HCT116 (cell line): ENCODE measurements at regions not wholly inside any gene's neighbourhood (a gene's known extent, or its start where the extent isn't known, plus 50 kb on each side); places are given as distances from the start of the nearest gene placed in this dataset.

Experiments used
- ATAC-seq: fragments of 200-7000 bp; cut with Tn5 transposase; 2 replicates; pipeline ENCODE4 v1.9.1; 2020; ENCODE audit warnings: mild to moderate bottlenecking, moderate library complexity
- BruUV-seq: library from RNA; stranded (reverse); fragments of 400-500 nt; replicated peaks from 2 replicates; lab custom pipeline; 2021; lab: Mats Ljungman, UMichigan
- CTCF ChIA-PET: fragments of 300-600 bp; sonication (Branson Sonifier 250); formaldehyde crosslinking; loops from one replicate; lab custom pipeline; 2021; ENCODE audit warnings: antibody characterized with exemption; lab: Charles Lee
- POLR2A ChIA-PET: fragments of 300-600, 350-600 bp; sonication (Branson Sonifier 250); formaldehyde crosslinking; loops from one replicate; lab custom pipeline; 2021; ENCODE audit warnings: antibody characterized with exemption; lab: Charles Lee
- RAD21 ChIA-PET, 2 experiments: fragments of 300-600 bp; sonication (Branson Sonifier 250); formaldehyde crosslinking; loops; one replicate each; lab custom pipeline; 2023; ENCODE audit warnings: low total read pairs in 2 of 2; ENCODE audit not compliant: uncharacterized antibody in 2 of 2, unreplicated experiment in 2 of 2, low non-redundant PET in 1 of 2; lab: Charles Lee
- DNase-seq: peaks from one replicate; pipeline ENCODE4 v3.0.0-alpha.2; 2010; ENCODE audit warnings: low read depth, low spot score
- H2AFZ ChIP-seq: fragments of 200-600 bp; shearing (Covaris generic), sonication (generic); 2 replicates; pipeline ENCODE4 v1.6.1; 2017; ENCODE audit warnings: low read depth, mixed run types, mixed read lengths, antibody characterized with exemption, low read length; ENCODE audit not compliant: poor library complexity, severe bottlenecking
- H3K27ac ChIP-seq: 2 replicates; pipeline ENCODE4 v1.5.1; 2012; ENCODE audit warnings: low read depth, low read length
- H3K27me3 ChIP-seq: fragments of 200-600 bp; sonication (generic); 2 replicates; pipeline ENCODE4 v1.6.1; 2016; ENCODE audit warnings: mixed run types, low read length, mixed read lengths; ENCODE audit not compliant: insufficient read depth
- H3K36me3 ChIP-seq, 2 experiments: fragments of 200-500 bp in 1 of 2; fragments of 200-600 bp in 1 of 2; sonication (Bioruptor generic) in 1 of 2; sonication (generic) in 1 of 2; 2 replicates each; pipeline versions ENCODE4 v1.5.1 to v1.6.1; 2014 to 2016; ENCODE audit warnings: low read length in 2 of 2, inconsistent platforms in 1 of 2, mixed read lengths in 1 of 2, mixed run types in 1 of 2; ENCODE audit not compliant: insufficient read depth in 2 of 2, control insufficient read depth in 1 of 2
- H3K4me1 ChIP-seq, 2 experiments: fragments of 200-600 bp in 1 of 2; sonication (generic) in 1 of 2; 2 replicates each; pipeline versions ENCODE4 v1.5.1 to v1.6.1; 2012 to 2017; ENCODE audit warnings: low read length in 2 of 2, inconsistent platforms in 1 of 2, mild to moderate bottlenecking in 1 of 2, mixed read lengths in 1 of 2, mixed run types in 1 of 2, moderate library complexity in 1 of 2; ENCODE audit not compliant: insufficient read depth in 2 of 2, control insufficient read depth in 1 of 2
- H3K4me2 ChIP-seq: fragments of 200-600 bp; sonication (generic); 2 replicates; pipeline ENCODE4 v1.6.1; 2017; ENCODE audit warnings: mixed run types, low read length, mixed read lengths
- H3K4me3 ChIP-seq, 2 experiments: fragments of 200-600 bp in 1 of 2; sonication (generic) in 1 of 2; replicated peaks in 1 of 2; 2 replicates each; pipeline ENCODE4 v1.5.1; 2011 to 2016; ENCODE audit warnings: low read length in 2 of 2, control low read depth in 1 of 2, low read depth in 1 of 2, mild to moderate bottlenecking in 1 of 2, mixed read lengths in 1 of 2, mixed run types in 1 of 2
- H3K79me2 ChIP-seq: fragments of 200-600 bp; sonication (generic); 2 replicates; pipeline ENCODE4 v1.6.1; 2017; ENCODE audit warnings: mild to moderate bottlenecking, mixed run types, low read length, moderate library complexity, mixed read lengths; ENCODE audit not compliant: insufficient read depth
- H3K9ac ChIP-seq: fragments of 200-600 bp; sonication (generic); 2 replicates; pipeline ENCODE4 v1.6.1; 2016; ENCODE audit warnings: low read length, mixed read lengths
- H3K9me2 ChIP-seq: fragments of 200-600 bp; sonication (generic), shearing (Covaris generic); 2 replicates; pipeline ENCODE4 v1.6.1; 2017; ENCODE audit warnings: mixed run types, mild to moderate bottlenecking, moderate library complexity; ENCODE audit not compliant: insufficient read depth
- H3K9me3 ChIP-seq, 2 experiments: fragments of 200-500 bp in 1 of 2; fragments of 200-600 bp in 1 of 2; sonication (Bioruptor generic) in 1 of 2; sonication (generic) in 1 of 2; 2 replicates each; pipeline ENCODE4 v1.6.1; 2014 to 2017; ENCODE audit warnings: low read length in 2 of 2, mixed read lengths in 2 of 2, inconsistent platforms in 1 of 2, low read depth in 1 of 2, mild to moderate bottlenecking in 1 of 2, mixed run types in 1 of 2, moderate library complexity in 1 of 2; ENCODE audit not compliant: control insufficient read depth in 1 of 2, insufficient read depth in 1 of 2
- H4K20me1 ChIP-seq: fragments of 200-600 bp; sonication (generic), shearing (Covaris generic); 2 replicates; pipeline ENCODE4 v1.6.1; 2017; ENCODE audit warnings: mixed run types, mild to moderate bottlenecking, moderate library complexity; ENCODE audit not compliant: insufficient read depth
- CBX3 ChIP-seq: IDR thresholded peaks from 2 replicates; pipeline ENCODE4 v1.6.1; 2012; ENCODE audit warnings: low read depth
- EGR1 ChIP-seq: IDR thresholded peaks from 2 replicates; pipeline ENCODE4 v1.6.1; 2012; ENCODE audit warnings: low read depth
- POLR2A ChIP-seq: IDR thresholded peaks from 2 replicates; pipeline ENCODE4 v1.7.0; 2011; ENCODE audit warnings: borderline replicate concordance; ENCODE audit not compliant: insufficient read depth, insufficient read length; ENCODE audit errors: extremely low read depth
- REST ChIP-seq: IDR thresholded peaks from 2 replicates; pipeline ENCODE4 v1.6.1; 2012; ENCODE audit warnings: low read depth
- ZNF274 ChIP-seq: fragments of 200-500 bp; sonication (Bioruptor generic); IDR thresholded peaks from 2 replicates; pipeline ENCODE4 v1.6.1; 2014; ENCODE audit warnings: mild to moderate bottlenecking, low read depth, low read length, inconsistent platforms
- intact Hi-C: fragments of 100-400 bp; cut with micrococcal nuclease; formaldehyde crosslinking; loops from 2 replicates; pipeline ENCODE4 v1.10.0; 2022
- TF ChIP-seq, protein P1 (sequence below): IDR thresholded peaks from 2 replicates; pipeline ENCODE4 v1.6.1; 2012

- H4K20me1 ChIP-seq, result no peaks in the 10 kb centered on the region
- TF ChIP-seq CBX3, result no peak
- TF ChIP-seq, protein P1, sequence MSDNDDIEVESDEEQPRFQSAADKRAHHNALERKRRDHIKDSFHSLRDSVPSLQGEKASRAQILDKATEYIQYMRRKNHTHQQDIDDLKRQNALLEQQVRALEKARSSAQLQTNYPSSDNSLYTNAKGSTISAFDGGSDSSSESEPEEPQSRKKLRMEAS, result no peak
- H3K27ac ChIP-seq, result no peak overlapping the region
- H3K36me3 ChIP-seq, result no peaks in the 10 kb centered on the region
- H3K9me2 ChIP-seq, result no peaks in the 10 kb centered on the region
- no peaks in the 10 kb centered on the region for H3K4me1 ChIP-seq
- ChIA-PET CTCF (no interaction called here), POLR2A (no interaction called here), RAD21 (no interaction called here)
- no peak overlapping the region for H3K4me2 ChIP-seq
- ATAC-seq, result no peak
- no peak for DNase-seq
- H3K4me3 ChIP-seq, result no peak overlapping the region
- no peaks in the 10 kb centered on the region for H3K27me3 ChIP-seq
- no peaks in the 10 kb centered on the region for H3K9me3 ChIP-seq
- BruUV-seq, result no TSS peak
- no peak overlapping the region for H2AFZ ChIP-seq
- intact Hi-C loops, result no loop called here
- no peak overlapping the region for H3K9ac ChIP-seq
- no peaks in the 10 kb centered on the region for H3K79me2 ChIP-seq
Observed at GRCh38 chr2:228444161-228444560, 262.7 kb upstream of the SPHKAP start.

DNA sequence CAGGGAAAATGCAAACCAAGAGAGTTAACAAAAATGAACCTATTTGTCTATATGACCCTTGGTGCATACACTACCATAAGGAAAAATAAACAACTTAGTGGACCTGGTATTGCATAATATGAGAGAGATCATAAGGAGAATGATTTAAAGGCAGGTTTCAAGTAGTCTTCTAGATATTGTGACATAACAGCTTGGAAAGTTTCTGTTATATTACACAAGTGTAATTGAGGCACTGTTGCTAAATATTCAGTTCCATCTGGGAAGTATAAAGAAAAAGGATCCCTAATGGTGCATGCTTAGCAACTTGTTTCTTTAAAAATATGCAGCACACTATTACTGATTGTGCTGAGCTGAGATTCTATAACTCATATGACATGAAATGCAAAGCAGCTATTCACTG, 252.2 kb upstream of the SPHKAP start:
- Histone ChIP-seq H4K20me1 (no peaks in the 10 kb centered on the region), H3K27me3 (no peaks in the 10 kb centered on the region), H3K9me3 (no peaks in the 10 kb centered on the region), H3K9ac (no peak overlapping the region), H3K9me2 (no peaks in the 10 kb centered on the region), H3K27ac (no peak overlapping the region), H3K36me3 (no peaks in the 10 kb centered on the region), H2AFZ (no peak overlapping the region), H3K4me2 (no peak overlapping the region), H3K4me3 (no peak overlapping the region), H3K79me2 (no peaks in the 10 kb centered on the region), H3K4me1 (no peaks in the 10 kb centered on the region)
- TF ChIP-seq POLR2A, result no peak
- no peak for TF ChIP-seq EGR1
- TF ChIP-seq REST, result no peak
- no peak for TF ChIP-seq ZNF274
- POLR2A ChIA-PET, result no interaction called here
- no peak for DNase-seq
- CTCF ChIA-PET, result no interaction called here
- ATAC-seq, result no peak
- intact Hi-C loops, result no loop called here
- RAD21 ChIA-PET, result no interaction called here
- BruUV-seq, result no TSS peak
